Pancreas (tissue), 10 donors: ENCODE measurements at regions not wholly inside any gene's neighbourhood (a gene's known extent, or its start where the extent isn't known, plus 50 kb on each side); places are given as distances from the start of the nearest gene placed in this dataset.
A peak's percentile ranks its signal among the peaks of the same experiment; 100 is the strongest.

ENCODE experiments used
- ATAC-seq, 4 donors: fragments of 200-7000 bp; cut with Tn5 transposase; one replicate each; pipeline versions ENCODE4 v1.8.0 to v1.9.1; 2020; ENCODE audit warnings: mild to moderate bottlenecking in 4 of 4, moderate library complexity in 4 of 4
- DNase-seq, 6 donors: peaks; one replicate each; pipeline ENCODE4 v3.0.0-alpha.2; 2020
- FAIRE-seq: peaks from 2 replicates; lab custom pipeline; 2012; peaks lifted over from hg19 to GRCh38; lab: Jason Lieb, UNC
- H3K27ac ChIP-seq, 4 donors: fragments of 200-600 bp; sonication (generic); 1 replicate in 3 of 4; 2 replicates in 1 of 4; pipeline versions ENCODE4 v1.5.0 to v1.8.0; 2020
- H3K27me3 ChIP-seq, 4 donors: fragments of 200-600 bp; one replicate each; pipeline ENCODE4 v1.8.0; 2021
- H3K36me3 ChIP-seq, 3 donors: fragments of 200-600 bp; sonication (generic) in 1 of 3; one replicate each; pipeline versions ENCODE4 v1.5.0 to v1.8.0; 2020 to 2021
- H3K4me1 ChIP-seq, 3 donors: fragments of 200-600 bp; one replicate each; pipeline ENCODE4 v1.8.0; 2021
- H3K4me3 ChIP-seq, 4 donors: fragments of 200-600 bp; sonication (generic) in 2 of 4; one replicate each; pipeline versions ENCODE4 v1.5.0 to v1.8.0; 2020 to 2021
- H3K9me3 ChIP-seq, 4 donors: fragments of 200-600 bp; one replicate each; pipeline ENCODE4 v1.8.0; 2021
- WGBS, 2 donors: extraction: QIAGEN DNeasy Blood & Tissue Kit; methylation state at CpG; one replicate each; pipeline ENCODE4 v1.1.7; 2013; 5-methylcytosine and 5-hydroxymethylcytosine counted together
- intact Hi-C, 3 donors: fragments of 100-400 bp; cut with DNase I; formaldehyde crosslinking; loops; one replicate each; pipeline versions ENCODE4 v1.11.1 to v1.14.2; 2022
- TF ChIP-seq, protein P1 (sequence below), 4 donors: fragments of 200-600 bp; sonication (generic) in 3 of 4; IDR thresholded peaks; one replicate each; pipeline versions ENCODE4 v1.5.0 to v1.8.0; 2021; ENCODE audit warnings: antibody characterized with exemption in 4 of 4
- donor health status: healthy with polysubstance abuse.
- donor health status: DM: no; HTN: no; CAD: no; lungs with moderate emphysema.
- donor health status: DM: no; HTN: no; CAD: no.
- donor health status: control.
- donor health status: control.
- donor health status: Bipolar disorder and iron deficiency.
- donor health status: DM: yes; HTN: yes; CAD: no.
- donor health status: DM: no; HTN: no; CAD: no.
- donor health status: DM: no; HTN: no; CAD: no.
- donor health status: DM: yes; HTN: yes; CAD: no.

DNA sequence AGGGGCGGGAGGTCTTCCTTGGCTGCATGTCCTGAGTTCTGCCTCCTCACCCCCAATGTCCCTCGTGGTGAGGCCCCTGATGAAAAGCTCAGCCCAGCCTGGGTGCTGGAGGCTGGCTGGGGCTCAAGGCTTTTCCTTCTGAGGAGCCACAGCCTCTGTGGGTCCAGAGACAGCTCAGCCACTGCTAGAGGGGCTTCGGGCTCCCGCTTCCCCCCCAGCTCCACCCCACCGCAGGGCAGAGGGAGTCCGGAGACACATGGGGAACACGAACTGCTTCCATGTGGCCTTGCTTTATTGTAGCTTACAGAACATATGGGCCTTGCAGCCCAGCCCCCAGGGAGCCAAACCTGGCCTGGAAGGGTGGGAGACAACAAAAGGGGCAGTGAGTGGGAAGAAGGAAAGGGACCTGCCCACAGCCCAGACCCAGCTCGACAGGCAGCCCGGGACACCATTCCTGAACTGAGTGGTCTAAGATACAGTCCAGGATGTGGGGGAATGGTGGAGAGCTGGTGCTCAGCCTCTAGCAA lies 89.9 kb upstream of the NKX1-1 start:
- TF ChIP-seq, protein P1, sequence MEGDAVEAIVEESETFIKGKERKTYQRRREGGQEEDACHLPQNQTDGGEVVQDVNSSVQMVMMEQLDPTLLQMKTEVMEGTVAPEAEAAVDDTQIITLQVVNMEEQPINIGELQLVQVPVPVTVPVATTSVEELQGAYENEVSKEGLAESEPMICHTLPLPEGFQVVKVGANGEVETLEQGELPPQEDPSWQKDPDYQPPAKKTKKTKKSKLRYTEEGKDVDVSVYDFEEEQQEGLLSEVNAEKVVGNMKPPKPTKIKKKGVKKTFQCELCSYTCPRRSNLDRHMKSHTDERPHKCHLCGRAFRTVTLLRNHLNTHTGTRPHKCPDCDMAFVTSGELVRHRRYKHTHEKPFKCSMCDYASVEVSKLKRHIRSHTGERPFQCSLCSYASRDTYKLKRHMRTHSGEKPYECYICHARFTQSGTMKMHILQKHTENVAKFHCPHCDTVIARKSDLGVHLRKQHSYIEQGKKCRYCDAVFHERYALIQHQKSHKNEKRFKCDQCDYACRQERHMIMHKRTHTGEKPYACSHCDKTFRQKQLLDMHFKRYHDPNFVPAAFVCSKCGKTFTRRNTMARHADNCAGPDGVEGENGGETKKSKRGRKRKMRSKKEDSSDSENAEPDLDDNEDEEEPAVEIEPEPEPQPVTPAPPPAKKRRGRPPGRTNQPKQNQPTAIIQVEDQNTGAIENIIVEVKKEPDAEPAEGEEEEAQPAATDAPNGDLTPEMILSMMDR (IDR thresholded peaks at IDR 0.05) = no peak
- peak in 1 of 6 donors; percentile 34 for DNase-seq
- H3K27me3 ChIP-seq = no peaks in the 10 kb centered on the region

DNA sequence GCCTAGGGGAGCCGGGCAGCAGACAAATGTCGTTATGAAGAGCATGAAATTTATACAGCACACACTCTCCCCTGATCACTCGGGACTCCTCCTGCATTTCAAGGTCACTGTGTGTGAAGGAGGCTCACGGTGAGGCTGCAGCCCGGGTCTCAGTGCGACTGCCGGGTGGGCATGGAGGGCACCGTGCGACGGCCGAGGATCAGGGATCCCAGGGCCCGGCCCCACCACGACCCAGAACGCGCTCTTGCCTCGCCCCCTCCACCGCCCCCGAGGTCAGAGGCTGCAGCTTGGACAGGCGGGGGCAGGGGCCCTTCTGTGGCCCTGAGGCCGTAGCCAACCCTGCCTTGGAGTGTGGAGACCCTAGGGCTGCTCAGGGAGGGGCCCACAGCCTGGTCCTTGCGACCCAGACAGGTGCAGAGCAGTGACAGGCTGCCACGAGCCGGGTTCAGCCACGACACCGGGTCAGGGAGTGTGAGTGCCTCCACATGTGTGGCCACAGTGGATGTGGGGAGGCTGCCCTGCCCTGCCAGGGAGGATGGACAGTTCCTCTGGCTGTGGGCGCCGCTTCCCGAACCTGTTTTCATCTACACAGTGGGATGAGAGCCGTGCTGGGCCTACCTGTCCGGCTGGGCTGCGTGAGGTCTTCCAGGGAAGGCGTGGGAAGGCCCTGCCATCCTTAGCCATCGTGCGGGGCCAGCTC lies 89.3 kb upstream of the NKX1-1 start:
- Histone ChIP-seq H3K4me1 (no peaks in the 10 kb centered on the region), H3K36me3 (no peaks in the 10 kb centered on the region), H3K27me3 (no peaks in the 10 kb centered on the region), H3K27ac (no peak overlapping the region), H3K4me3 (no peak overlapping the region), H3K9me3 (no peaks in the 10 kb centered on the region)
- DNase-seq (peak in 2 of 6 donors; percentile 54 to 58), ATAC-seq (no peak), FAIRE-seq (no peak)
- intact Hi-C loops = no loop called here
- 55 to 63% methylated on average over 34 of the region's 34 CpGs for WGBS, 2 donors
- TF ChIP-seq, protein P1 (IDR thresholded peaks at IDR 0.05) = no peak

More for the DNA sequence above, 89.9 kb upstream of the NKX1-1 start:
- FAIRE-seq (no peak), ATAC-seq (no peak)
- 51 to 54% methylated on average over 9 of the region's 9 CpGs for WGBS, 2 donors
- Histone ChIP-seq H3K4me1 (no peaks in the 10 kb centered on the region), H3K36me3 (no peaks in the 10 kb centered on the region), H3K4me3 (no peak overlapping the region), H3K27ac (no peak overlapping the region), H3K9me3 (no peaks in the 10 kb centered on the region)
- intact Hi-C loops = no loop called here

DNA sequence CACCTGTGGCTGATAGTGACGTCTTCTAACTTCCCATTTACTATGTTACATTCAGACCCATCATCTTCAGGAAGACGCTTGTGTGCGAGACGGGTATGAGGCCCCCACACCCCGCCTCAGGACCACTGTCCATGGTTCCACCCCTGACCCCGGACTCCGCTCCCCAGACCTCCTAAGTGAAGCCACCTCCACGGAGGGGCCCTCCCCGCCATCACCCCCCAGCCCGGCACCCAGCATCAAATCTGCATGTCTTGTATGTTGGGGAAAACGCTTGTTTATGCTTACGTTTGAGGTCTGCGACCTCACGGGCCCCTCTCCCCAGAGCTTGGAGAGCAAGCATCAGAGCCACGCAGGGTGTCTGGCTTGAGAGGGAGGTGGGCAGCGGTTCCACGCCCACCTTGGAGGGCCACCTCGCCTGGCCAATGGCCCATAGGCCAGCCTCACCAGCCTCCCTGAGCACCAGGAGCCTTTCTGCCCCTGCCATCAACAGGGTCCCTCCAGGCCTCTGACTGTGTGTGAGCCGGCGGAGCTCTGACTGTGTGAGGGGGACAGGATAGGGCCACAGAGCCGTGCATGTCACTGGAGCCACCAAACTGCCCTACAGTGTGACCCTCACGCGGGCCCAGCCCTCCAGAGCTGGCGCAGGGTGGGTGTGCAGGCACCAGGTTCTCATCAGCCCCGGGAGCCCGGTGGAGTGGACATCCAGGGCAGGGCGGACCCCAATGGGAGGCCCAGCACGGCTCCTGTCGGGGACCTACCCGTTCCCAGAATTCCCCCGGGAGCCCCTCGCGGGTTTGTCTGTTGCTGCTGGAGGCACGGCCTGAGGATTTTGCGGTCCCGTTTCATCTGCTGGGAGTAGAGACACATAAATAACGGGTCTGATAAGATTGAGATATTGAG lies 88.4 kb upstream of the NKX1-1 start:
- intact Hi-C loops = no loop called here
- no peak overlapping the region for H3K4me3 ChIP-seq
- 54 to 67% methylated on average over 35 to 37 of the region's 37 CpGs for WGBS, 2 donors
- H3K9me3 ChIP-seq = no peaks in the 10 kb centered on the region
- H3K4me1 ChIP-seq = no peaks in the 10 kb centered on the region
- TF ChIP-seq, protein P1 (IDR thresholded peaks at IDR 0.05) = no peak
- FAIRE-seq (no peak), DNase-seq (peak in 2 of 6 donors; percentile 43 to 49), ATAC-seq (no peak)
- no peak overlapping the region for H3K27ac ChIP-seq
- peaks cover 0 to under 1% (median 0%) of the 10 kb centered on the region in 4 donors for H3K27me3 ChIP-seq
- H3K36me3 ChIP-seq = no peaks in the 10 kb centered on the region

DNA sequence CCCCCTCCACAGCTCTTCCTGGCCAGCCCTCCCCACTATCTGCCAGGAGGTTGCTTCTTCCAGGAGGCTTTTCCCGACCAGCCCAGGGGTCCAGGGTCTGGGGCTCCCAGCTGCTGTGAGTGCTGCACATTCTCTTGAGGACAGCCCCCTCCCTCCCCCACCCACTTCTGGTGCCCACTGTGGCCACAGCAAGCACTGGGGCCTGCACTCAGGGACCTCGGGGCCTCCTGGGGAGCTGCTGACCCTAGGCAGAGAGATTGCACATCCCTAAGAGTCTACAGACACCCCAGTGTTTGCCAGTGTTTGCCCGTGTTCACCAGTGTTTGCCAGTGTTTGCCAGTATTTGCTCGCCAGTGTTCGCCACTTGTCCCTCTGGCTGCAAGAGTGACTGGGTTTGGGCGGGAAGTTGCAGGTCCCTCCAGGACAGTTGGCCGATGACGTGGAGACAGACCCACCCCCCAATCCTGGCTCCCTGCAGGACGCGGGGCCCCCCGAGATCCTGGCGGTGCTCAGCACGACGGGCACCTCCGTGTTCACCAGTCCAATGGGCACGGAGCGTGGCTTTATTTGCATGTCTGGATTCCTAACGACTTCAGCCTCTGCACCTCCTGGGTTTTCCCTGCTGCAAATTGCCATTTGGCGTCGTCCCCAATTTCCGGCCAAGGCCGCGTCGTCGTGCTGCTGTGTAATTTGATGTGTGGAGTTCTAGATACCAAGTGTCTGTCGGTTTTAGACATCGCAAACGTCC lies 87.5 kb upstream of the NKX1-1 start:
- H3K27ac ChIP-seq = no peak overlapping the region
- no peak for ATAC-seq
- TF ChIP-seq, protein P1 (IDR thresholded peaks at IDR 0.05) = no peak
- peak in 2 of 6 donors; percentile 26 to 30 for DNase-seq
- WGBS, 2 donors = 54 to 64% methylated on average over 28 of the region's 28 CpGs
- intact Hi-C loops = no loop called here
- H3K36me3 ChIP-seq = no peaks in the 10 kb centered on the region
- no peaks in the 10 kb centered on the region for H3K4me1 ChIP-seq
- peaks cover 0 to 8% (median 0%) of the 10 kb centered on the region in 4 donors for H3K27me3 ChIP-seq
- no peak for FAIRE-seq
- no peaks in the 10 kb centered on the region for H3K9me3 ChIP-seq
- no peak overlapping the region for H3K4me3 ChIP-seq
